ENCODE measurements at regions not wholly inside any gene's neighbourhood (a gene's known extent, or its start where the extent isn't known, plus 50 kb on each side); places are given as distances from the start of the nearest gene placed in this dataset.
A peak's percentile ranks its signal among the peaks of the same experiment; 100 is the strongest.

GRCh38 chr22:25357606-25358420, 138.4 kb downstream of the CRYBB2 start:
- Mint-ChIP-seq H3K9me3 (no peaks in the 10 kb centered on the region), H3K27me3 (no peaks in the 10 kb centered on the region), H3K36me3 (ENCODE audit: low read depth) (peaks cover 98% of the 10 kb centered on the region), H3K4me3 (no peak overlapping the region), H3K4me1 (ENCODE audit: low read depth) (peaks cover 9% of the 10 kb centered on the region), H3K27ac (no peak overlapping the region)
- intact Hi-C loops (cut with micrococcal nuclease), result no loop called here

DNA sequence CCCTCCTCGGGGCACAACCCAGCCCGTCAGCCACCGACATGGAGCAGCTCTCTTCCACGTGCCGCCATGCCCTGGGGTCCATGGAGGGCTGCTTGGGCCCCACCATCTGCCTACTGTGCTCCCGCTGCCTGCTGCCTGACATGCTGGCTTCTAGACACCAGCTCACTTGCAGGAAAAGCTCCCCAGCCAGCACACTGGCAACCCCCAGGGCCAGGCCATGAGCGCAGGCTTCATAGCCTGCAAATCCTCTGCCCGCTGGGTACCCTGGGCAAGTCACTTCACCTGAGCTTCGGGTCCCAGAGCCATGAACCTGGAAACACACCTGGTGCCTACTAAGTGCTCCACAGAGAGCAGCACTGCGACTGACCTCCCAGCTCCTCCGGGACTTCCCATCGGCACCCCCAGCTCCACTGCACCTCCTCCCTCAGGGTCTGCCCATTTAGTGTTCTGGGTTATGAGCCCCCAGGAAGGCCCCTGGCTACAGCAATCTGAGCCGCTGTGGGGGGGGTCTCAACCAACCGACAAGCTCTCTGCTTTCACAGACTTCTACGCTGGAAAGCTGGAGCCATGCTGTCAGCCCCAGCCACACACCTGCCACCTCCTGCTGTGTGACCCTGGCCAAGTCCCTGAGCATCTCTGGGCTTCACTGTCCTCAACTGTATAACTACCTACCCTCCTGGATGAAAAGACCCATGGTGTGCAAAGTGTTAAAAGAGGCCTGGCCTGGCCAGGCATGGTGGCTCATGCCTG, 139.2 kb downstream of the CRYBB2 start:
- intact Hi-C loops (cut with micrococcal nuclease), result no loop called here
- H3K9me3 Mint-ChIP-seq, result no peaks in the 10 kb centered on the region
- peaks cover 16% of the 10 kb centered on the region for H3K4me1 Mint-ChIP-seq (ENCODE audit: low read depth)
- H3K27me3 Mint-ChIP-seq, result no peaks in the 10 kb centered on the region
- H3K36me3 Mint-ChIP-seq (ENCODE audit: low read depth), result peaks cover 98% of the 10 kb centered on the region
- no peak overlapping the region for H3K27ac Mint-ChIP-seq
- no peak overlapping the region for H3K4me3 Mint-ChIP-seq

DNA sequence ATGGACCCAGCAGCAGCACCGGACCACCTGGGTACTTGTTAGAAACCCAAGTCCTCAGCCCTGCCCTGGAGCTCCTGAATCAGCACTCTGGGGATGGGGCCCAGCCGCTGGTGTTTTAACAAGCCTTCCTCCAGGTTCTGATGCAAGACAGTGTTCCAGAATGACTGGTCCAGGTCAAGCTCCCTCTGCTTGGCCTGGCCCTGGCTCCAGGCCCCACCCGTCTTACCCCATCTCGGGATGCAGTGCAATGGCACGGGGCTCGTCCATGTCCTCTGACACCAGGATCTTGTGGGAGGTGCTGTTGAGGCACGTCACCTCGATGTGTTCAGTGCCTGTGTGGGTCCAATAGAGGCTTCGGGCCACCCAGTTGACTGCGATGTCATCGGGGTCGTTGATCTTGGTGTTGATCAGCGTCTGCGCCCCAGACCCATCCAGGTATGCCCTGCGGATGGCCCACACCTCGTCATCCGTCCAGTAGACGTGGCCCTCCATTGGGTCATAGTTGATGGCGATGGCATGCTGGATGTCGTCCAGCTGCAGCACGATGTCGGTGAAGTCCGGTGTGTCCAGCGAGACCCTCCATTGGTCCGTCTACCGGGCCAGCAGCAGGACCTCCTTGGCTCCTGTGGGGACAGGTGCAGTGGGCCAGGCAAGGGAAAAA, 140.3 kb downstream of the CRYBB2 start:
- H3K27ac Mint-ChIP-seq, result no peak overlapping the region

GRCh38 chr22:25360411-25360810, 141.0 kb downstream of the CRYBB2 start:
- intact Hi-C loops (cut with micrococcal nuclease), result loop anchor here (5.0 to 10.0 kb wide), 2 partner anchors 64 to 87 kb away; no protein-coding TSS in a partner anchor
- H3K27me3 Mint-ChIP-seq, result no peaks in the 10 kb centered on the region
- no peak overlapping the region for H3K27ac Mint-ChIP-seq
- H3K36me3 Mint-ChIP-seq (ENCODE audit: low read depth), result peaks cover 96% of the 10 kb centered on the region
- H3K4me1 Mint-ChIP-seq (ENCODE audit: low read depth), result peaks cover 34% of the 10 kb centered on the region
- no peaks in the 10 kb centered on the region for H3K9me3 Mint-ChIP-seq
- no peak overlapping the region for H3K4me3 Mint-ChIP-seq

More for the DNA sequence above, 140.3 kb downstream of the CRYBB2 start:
- Mint-ChIP-seq H3K27me3 (no peaks in the 10 kb centered on the region), H3K4me1 (ENCODE audit: low read depth) (peaks cover 27% of the 10 kb centered on the region), H3K36me3 (ENCODE audit: low read depth) (peaks cover 96% of the 10 kb centered on the region), H3K9me3 (no peaks in the 10 kb centered on the region), H3K4me3 (no peak overlapping the region)
- intact Hi-C loops (cut with micrococcal nuclease), result loop anchor here (5.0 to 10.0 kb wide), 2 partner anchors 65 to 88 kb away; no protein-coding TSS in a partner anchor

- peaks cover 36% of the 10 kb centered on the region for H3K4me1 Mint-ChIP-seq (ENCODE audit: low read depth)
- peaks cover 96% of the 10 kb centered on the region for H3K36me3 Mint-ChIP-seq (ENCODE audit: low read depth)
- no peaks in the 10 kb centered on the region for H3K9me3 Mint-ChIP-seq
- intact Hi-C loops (cut with micrococcal nuclease), result loop anchor here (5.0 to 10.0 kb wide), 2 partner anchors 64 to 86 kb away; no protein-coding TSS in a partner anchor
- no peaks in the 10 kb centered on the region for H3K27me3 Mint-ChIP-seq
- H3K4me3 Mint-ChIP-seq, result no peak overlapping the region
- H3K27ac Mint-ChIP-seq, result no peak overlapping the region
Observed at GRCh38 chr22:25360891-25361645, 141.6 kb downstream of the CRYBB2 start.

DNA sequence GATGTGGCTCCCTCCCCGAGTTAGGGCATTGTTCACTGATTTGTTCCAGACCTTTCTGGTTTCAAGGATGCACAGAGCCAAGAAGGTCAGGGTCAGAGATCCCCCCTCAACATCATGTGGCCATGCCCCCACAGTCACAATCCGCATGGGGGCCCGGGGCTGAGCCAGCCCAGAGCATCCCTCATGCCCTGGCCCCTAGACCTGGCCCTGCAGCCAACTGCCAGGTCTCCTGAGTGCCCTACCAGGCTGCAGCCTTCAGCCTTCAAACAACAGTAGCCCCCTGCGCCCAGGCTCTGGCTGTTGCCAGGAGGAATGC, 142.4 kb downstream of the CRYBB2 start:
- no peaks in the 10 kb centered on the region for H3K27me3 Mint-ChIP-seq
- peak overlapping the region; percentile 56 for H3K27ac Mint-ChIP-seq
- H3K36me3 Mint-ChIP-seq (ENCODE audit: low read depth), result peaks cover 96% of the 10 kb centered on the region
- H3K9me3 Mint-ChIP-seq, result no peaks in the 10 kb centered on the region
- peaks cover 39% of the 10 kb centered on the region for H3K4me1 Mint-ChIP-seq (ENCODE audit: low read depth)
- no peak overlapping the region for H3K4me3 Mint-ChIP-seq
- intact Hi-C loops (cut with micrococcal nuclease), result loop anchor here (5.0 to 10.0 kb wide), 2 partner anchors 63 to 85 kb away; no protein-coding TSS in a partner anchor

DNA sequence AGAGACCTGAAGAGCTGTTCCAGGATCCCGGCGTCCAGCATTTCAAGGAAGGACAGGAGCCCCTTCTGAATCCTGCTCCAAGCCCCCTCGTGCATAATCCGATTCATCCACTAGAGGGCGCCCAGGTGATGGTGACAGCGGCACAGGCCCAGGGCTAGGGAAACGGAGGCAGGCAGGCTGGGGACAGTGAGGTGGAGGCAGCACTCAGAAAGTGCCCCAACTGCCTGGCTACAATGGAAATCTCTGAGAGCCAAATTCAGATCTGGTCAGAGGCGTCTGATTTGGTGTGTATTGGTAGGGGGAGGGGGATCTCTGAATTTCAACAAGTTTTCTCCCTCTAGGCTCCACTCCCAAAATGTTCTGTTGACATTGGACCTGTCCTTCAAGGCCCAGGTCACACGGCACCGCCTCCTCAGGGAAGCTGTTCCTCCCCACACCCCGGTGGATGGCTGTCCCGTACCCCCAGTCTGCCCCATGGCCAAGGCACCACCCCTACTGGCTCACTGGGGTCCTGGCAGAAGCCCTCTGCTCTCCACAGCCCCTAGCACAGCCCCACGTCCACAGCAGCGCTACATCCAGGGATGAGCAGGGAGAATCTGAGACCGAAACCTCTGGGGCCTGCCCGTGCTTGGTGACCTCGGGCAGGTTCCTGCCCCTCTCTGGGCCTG, 142.9 kb downstream of the CRYBB2 start:
- peaks cover 44% of the 10 kb centered on the region for H3K4me1 Mint-ChIP-seq (ENCODE audit: low read depth)
- H3K27me3 Mint-ChIP-seq, result no peaks in the 10 kb centered on the region
- H3K4me3 Mint-ChIP-seq, result no peak overlapping the region
- no peaks in the 10 kb centered on the region for H3K9me3 Mint-ChIP-seq
- H3K27ac Mint-ChIP-seq, result peak overlapping the region; percentile 56
- intact Hi-C loops (cut with micrococcal nuclease), result loop anchor here (5.0 to 10.0 kb wide), 2 partner anchors 62 to 85 kb away; no protein-coding TSS in a partner anchor
- peaks cover 96% of the 10 kb centered on the region for H3K36me3 Mint-ChIP-seq (ENCODE audit: low read depth)

- no peak overlapping the region for H3K4me3 Mint-ChIP-seq
- intact Hi-C loops (cut with micrococcal nuclease), result loop anchor here (5.0 to 10.0 kb wide), 2 partner anchors 62 to 84 kb away; no protein-coding TSS in a partner anchor
- H3K27ac Mint-ChIP-seq, result peak overlapping the region; percentile 56
- no peaks in the 10 kb centered on the region for H3K9me3 Mint-ChIP-seq
- peaks cover 49% of the 10 kb centered on the region for H3K4me1 Mint-ChIP-seq (ENCODE audit: low read depth)
- H3K36me3 Mint-ChIP-seq (ENCODE audit: low read depth), result peaks cover 96% of the 10 kb centered on the region
- H3K27me3 Mint-ChIP-seq, result no peaks in the 10 kb centered on the region
Observed at GRCh38 chr22:25362883-25363240, 143.4 kb downstream of the CRYBB2 start.

GRCh38 chr22:25363474-25363873, 144.0 kb downstream of the CRYBB2 start:
- Mint-ChIP-seq H3K27me3 (no peaks in the 10 kb centered on the region), H3K4me1 (ENCODE audit: low read depth) (peaks cover 55% of the 10 kb centered on the region)
- intact Hi-C loops (cut with micrococcal nuclease), result loop anchor here (5.0 to 10.0 kb wide), 2 partner anchors 61 to 84 kb away; no protein-coding TSS in a partner anchor

DNA sequence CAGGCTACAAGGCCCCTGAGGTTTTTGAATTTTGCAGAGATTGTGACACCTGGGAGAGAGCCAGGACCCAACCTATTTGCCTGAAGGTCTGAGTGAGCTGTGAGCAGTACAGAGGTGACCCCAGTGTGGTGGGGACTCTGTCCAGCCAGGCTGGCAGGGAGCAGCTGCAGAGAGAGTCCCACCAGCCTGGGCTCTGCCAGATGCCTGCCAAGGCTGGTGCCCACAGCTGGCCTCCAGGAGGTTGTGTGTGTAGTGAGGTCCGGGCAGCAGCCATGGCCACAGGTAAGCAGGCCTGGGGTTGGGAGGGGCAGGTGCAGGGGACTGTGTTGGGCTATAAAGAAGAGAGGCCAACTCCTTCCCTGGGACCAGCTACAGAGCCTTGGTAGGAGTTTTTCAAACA, 144.8 kb downstream of the CRYBB2 start:
- H3K27ac Mint-ChIP-seq, result peak overlapping the region; percentile 82

More at GRCh38 chr22:25363474-25363873, 144.0 kb downstream of the CRYBB2 start:
- H3K4me3 Mint-ChIP-seq, result no peak overlapping the region
- H3K36me3 Mint-ChIP-seq (ENCODE audit: low read depth), result peaks cover 96% of the 10 kb centered on the region
- peak overlapping the region; percentile 82 for H3K27ac Mint-ChIP-seq
- H3K9me3 Mint-ChIP-seq, result no peaks in the 10 kb centered on the region

DNA sequence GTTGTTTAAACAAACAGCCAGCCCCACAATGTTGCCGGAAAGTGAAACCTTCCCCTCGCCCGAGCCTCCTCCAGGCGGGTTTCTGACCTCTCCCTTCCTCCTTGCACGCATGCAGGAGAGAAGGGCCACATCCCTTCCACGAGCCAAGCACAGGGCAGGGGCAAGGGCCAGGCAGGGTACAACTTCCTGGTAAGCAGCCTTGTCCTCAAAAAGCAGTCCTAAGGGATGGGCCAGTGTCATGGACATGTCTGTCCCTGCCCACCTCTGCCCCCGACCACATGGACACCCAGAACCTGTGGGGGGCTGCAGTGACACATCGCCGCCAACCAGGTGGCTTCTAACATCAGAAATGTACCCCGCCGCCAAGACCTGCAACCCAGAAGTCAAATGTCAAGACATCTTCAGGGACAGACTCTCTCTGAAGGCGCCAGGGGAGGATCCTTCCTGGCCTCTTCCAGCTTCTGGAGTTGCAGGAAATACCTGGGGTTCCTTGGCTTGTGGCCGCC, 145.3 kb downstream of the CRYBB2 start:
- Mint-ChIP-seq H3K36me3 (ENCODE audit: low read depth) (peaks cover 87% of the 10 kb centered on the region), H3K9me3 (no peaks in the 10 kb centered on the region), H3K27ac (peak overlapping the region; percentile 82), H3K4me1 (ENCODE audit: low read depth) (peaks cover 63% of the 10 kb centered on the region), H3K27me3 (no peaks in the 10 kb centered on the region), H3K4me3 (no peak overlapping the region)
- intact Hi-C loops (cut with micrococcal nuclease), result loop anchor here (5.0 to 10.0 kb wide), 2 partner anchors 60 to 83 kb away; no protein-coding TSS in a partner anchor

More for the DNA sequence above, 144.8 kb downstream of the CRYBB2 start:
- Mint-ChIP-seq H3K36me3 (ENCODE audit: low read depth) (peaks cover 90% of the 10 kb centered on the region), H3K4me3 (peak overlapping the region; percentile 36), H3K4me1 (ENCODE audit: low read depth) (peaks cover 63% of the 10 kb centered on the region), H3K27me3 (no peaks in the 10 kb centered on the region), H3K9me3 (no peaks in the 10 kb centered on the region)
- intact Hi-C loops (cut with micrococcal nuclease), result loop anchor here (5.0 to 10.0 kb wide), 2 partner anchors 61 to 83 kb away; no protein-coding TSS in a partner anchor

GRCh38 chr22:25365491-25366261, 146.2 kb downstream of the CRYBB2 start:
- H3K4me3 Mint-ChIP-seq, result no peak overlapping the region
- intact Hi-C loops (cut with micrococcal nuclease), result loop anchor here (10.0 kb wide), 1 partner anchor 59 kb away; no protein-coding TSS in a partner anchor
- peaks cover 68% of the 10 kb centered on the region for H3K4me1 Mint-ChIP-seq (ENCODE audit: low read depth)
- no peaks in the 10 kb centered on the region for H3K27me3 Mint-ChIP-seq
- H3K9me3 Mint-ChIP-seq, result no peaks in the 10 kb centered on the region
- no peak overlapping the region for H3K27ac Mint-ChIP-seq
- peaks cover 87% of the 10 kb centered on the region for H3K36me3 Mint-ChIP-seq (ENCODE audit: low read depth)

Data from dendritic cell treated with granulocyte-macrophage colony-stimulating factor and Interleukin-4, amounts not matched to agents 40 ng/mL and 50 ng/mL, for 4 days (primary cell).